ENCODE measurements at regions not wholly inside any gene's neighbourhood (a gene's known extent, or its start where the extent isn't known, plus 50 kb on each side); places are given as distances from the start of the nearest gene placed in this dataset.
"Not testable (repeated sequence)": the region's sequence is repeated elsewhere in the genome, so short reads cannot be mapped to it uniquely, and the experiment has no call there.

DNA sequence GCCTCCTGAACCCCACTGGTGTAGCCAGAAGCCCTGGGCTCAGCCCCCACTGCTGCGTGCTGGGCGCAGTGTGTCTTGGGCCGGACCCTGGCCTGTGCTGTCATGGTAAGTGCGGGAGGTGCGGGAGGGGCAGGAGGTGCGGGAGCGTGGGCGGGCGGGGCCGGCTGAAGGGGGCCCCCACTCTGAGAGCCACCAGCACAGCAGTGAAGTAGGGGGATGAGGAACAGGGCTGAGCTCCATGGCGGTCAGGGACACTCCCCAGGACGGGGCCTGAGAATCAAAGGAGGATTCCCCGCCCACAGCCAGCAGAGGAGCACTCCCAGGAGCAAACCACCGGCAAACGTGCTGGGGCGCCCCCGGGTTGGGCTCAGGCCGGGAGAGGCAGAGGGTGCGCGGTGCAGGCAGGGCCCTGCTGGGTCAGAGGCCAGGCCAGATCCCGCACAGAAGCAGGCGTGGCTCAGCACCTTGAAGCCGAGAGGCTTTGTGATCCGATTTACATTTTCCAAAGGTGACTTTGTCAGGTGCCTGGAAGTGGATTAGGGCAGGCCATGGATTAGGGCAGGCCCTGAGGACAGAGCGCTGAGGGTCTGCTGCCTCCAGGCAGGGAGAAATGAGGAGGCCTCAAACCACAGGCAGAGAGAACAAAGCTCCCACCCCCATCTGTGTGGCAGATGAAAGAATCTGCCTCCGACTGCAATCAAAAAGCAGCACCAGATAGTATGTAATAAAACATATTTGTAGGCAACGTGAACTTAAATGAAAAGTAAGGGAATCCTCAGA lies 152.0 kb upstream of the RAB6C start:
- H3K4me3 ChIP-seq (ENCODE audit: low read depth, low read length), result no peak overlapping the region
- DNase-seq (ENCODE audit: low read depth), result no peak
- TF ChIP-seq, protein P1, sequence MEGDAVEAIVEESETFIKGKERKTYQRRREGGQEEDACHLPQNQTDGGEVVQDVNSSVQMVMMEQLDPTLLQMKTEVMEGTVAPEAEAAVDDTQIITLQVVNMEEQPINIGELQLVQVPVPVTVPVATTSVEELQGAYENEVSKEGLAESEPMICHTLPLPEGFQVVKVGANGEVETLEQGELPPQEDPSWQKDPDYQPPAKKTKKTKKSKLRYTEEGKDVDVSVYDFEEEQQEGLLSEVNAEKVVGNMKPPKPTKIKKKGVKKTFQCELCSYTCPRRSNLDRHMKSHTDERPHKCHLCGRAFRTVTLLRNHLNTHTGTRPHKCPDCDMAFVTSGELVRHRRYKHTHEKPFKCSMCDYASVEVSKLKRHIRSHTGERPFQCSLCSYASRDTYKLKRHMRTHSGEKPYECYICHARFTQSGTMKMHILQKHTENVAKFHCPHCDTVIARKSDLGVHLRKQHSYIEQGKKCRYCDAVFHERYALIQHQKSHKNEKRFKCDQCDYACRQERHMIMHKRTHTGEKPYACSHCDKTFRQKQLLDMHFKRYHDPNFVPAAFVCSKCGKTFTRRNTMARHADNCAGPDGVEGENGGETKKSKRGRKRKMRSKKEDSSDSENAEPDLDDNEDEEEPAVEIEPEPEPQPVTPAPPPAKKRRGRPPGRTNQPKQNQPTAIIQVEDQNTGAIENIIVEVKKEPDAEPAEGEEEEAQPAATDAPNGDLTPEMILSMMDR (conservative IDR thresholded peaks at IDR 0.05; ENCODE audit: low read depth, low read length), result no peak

DNA sequence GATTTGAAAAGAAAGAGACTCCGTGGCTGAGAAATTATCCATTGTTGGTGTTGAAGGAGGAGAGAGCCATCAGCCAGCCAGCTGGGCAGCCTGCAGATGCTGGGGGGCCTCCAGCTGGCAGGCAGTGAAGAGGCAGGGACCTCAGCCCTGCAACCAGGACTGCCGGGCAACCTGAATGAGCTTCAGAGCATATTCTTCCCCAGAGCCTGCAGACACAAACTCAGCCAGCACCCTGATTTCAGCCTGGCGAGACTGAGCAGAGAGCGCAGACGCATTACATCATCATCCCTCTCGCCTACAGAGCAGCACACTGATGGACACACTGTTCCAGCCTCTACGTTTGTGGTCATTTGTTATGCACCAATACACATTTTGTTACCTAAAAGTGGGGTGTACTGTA lies 150.7 kb upstream of the RAB6C start:
- H3K4me3 ChIP-seq (ENCODE audit: low read depth, low read length), result no peak overlapping the region
- TF ChIP-seq, protein P1 (conservative IDR thresholded peaks at IDR 0.05; ENCODE audit: low read depth, low read length), result no peak
- no peak for DNase-seq (ENCODE audit: low read depth)

DNA sequence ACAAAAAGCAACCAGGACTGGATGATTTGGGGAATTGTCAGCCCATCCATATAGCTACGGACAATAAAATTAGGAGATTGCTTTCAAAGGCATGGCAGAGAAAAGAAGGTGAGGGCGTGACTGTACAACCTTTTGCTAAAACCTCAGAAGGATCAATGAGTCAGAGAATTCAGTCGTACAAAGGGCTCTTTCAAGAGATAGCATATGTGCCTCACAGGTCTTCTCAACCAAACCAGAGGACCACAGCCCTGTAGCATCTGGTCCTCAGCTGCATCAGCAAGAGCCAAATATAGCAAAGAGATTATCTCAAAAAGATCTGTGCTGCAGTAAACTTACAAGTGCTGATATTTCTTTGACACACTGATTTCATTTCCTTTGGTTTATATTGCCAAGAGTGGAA lies 149.9 kb upstream of the RAB6C start:
- TF ChIP-seq, protein P1 (conservative IDR thresholded peaks at IDR 0.05; ENCODE audit: low read depth, low read length), result no peak
- no peak for DNase-seq (ENCODE audit: low read depth)
- H3K4me3 ChIP-seq (ENCODE audit: low read depth, low read length), result no peak overlapping the region

DNA sequence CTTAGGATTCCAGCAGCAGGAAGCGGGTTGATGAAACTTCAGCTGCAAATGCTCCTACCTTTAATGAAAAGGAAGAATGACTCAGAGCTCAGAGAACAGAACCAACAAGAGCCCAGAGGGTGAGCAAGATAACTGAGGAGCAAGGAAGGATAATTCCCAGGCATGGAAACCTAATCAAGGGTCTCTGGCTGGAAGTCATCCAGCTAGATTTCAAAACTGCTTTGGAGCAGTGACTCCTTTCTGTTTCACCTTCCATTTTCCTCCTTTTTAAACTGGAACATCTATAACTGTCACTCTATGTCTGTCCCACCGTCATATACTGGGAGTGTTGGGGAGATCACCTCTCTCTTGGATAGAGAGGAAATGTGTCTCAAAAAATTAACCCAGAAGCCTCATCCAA lies 148.4 kb upstream of the RAB6C start:
- TF ChIP-seq, protein P1 (conservative IDR thresholded peaks at IDR 0.05; ENCODE audit: low read depth, low read length), result no peak
- DNase-seq (ENCODE audit: low read depth), result no peak
- H3K4me3 ChIP-seq (ENCODE audit: low read depth, low read length), result no peak overlapping the region

DNA sequence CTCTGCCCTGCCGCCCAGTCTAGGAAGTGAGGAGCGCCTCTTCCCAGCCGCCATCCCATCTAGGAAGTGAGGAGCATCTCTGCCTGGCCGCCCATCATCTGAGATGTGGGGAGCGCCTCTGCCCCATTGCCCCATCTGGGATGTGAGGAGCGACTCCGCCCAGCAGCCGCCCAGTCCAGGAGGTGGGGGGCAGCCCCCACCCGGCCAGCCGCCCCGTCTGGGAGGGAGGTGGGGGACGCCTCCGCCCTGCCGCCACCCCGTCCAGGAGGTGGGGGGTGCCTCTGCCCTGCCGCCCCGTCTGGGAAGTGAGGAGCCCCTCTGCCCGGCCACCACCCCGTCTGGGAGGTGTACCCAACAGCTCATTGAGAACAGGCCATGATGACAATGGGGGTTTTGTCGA lies 146.0 kb upstream of the RAB6C start:
- not testable (repeated sequence) for H3K4me3 ChIP-seq (ENCODE audit: low read depth, low read length); DNase-seq (ENCODE audit: low read depth)

DNA sequence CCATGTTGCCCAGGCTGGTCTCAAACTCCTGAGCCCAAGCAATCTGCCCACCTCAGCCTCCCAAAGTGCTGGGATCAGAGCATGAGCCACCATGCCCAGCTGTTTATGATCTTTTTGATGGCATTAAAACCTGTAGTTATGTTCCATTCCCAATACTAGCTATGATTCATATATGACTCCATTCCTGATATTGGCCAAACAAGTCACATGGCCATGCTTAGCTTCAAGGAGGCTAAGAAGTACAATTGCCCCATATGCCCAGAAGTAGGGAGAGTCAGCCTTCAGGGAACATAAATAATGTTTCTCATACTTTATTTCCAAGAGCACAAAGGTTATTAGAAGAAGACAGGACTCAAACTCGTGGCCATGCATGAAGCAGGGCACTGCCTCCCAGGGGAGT lies 132.4 kb upstream of the RAB6C start:
- no peak overlapping the region for H3K4me3 ChIP-seq (ENCODE audit: low read depth, low read length)
- DNase-seq (ENCODE audit: low read depth), result no peak
- TF ChIP-seq, protein P1 (conservative IDR thresholded peaks at IDR 0.05; ENCODE audit: low read depth, low read length), result no peak

DNA sequence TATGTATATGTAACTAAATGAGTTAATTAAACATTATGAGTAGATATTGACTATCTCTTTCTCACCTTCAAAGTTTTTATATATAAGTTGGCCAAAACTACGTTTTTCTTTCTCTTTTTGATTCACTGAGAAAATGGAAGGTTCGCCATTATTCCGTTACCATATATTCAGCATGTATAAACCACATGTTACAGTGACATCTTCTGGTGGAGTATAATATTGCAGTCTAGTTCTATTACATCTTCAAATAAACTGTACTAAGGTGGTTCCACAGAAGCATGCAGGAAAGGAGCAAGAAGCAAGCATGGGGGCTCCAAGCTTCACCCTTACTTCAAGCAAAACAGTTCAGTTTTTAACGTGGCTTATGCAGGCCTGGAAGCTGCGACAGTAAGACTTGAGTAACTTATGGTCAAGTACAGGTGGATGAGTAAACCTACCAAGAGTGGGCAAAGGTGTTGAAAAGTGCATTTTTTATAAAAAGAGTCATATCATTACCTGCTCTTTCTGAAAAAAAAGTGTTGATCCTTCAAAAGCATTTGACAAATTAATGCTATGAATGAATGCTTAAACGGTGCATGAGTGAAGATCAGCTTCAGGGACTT lies 129.8 kb upstream of the RAB6C start:
- TF ChIP-seq, protein P1 (conservative IDR thresholded peaks at IDR 0.05; ENCODE audit: low read depth, low read length), result peak; percentile 65
- H3K4me3 ChIP-seq (ENCODE audit: low read depth, low read length), result no peak overlapping the region
- peak; percentile 91 for DNase-seq (ENCODE audit: low read depth)

Measured in choroid plexus epithelial cell (primary cell).